K562 (cell line): ENCODE measurements at regions not wholly inside any gene's neighbourhood (a gene's known extent, or its start where the extent isn't known, plus 50 kb on each side); places are given as distances from the start of the nearest gene placed in this dataset.
A peak's percentile ranks its signal among the peaks of the same experiment; 100 is the strongest.

Experiments
- CBFA2T2 ChIP-seq: fragments of 450-650 bp; conservative IDR thresholded peaks from 2 replicates; pipeline ENCODE4 v1.6.1; 2017; ENCODE audit warnings: mild to moderate bottlenecking
- DIDO1 ChIP-seq: fragments of 450-650 bp; IDR thresholded peaks from 2 replicates; pipeline ENCODE4 v1.6.1; 2016; ENCODE audit warnings: low read depth, missing biosample characterization, missing genetic modification characterization
- ELF1 ChIP-seq: fragments of 200-800 bp; sonication (Bioruptor generic); IDR thresholded peaks from 2 replicates; pipeline ENCODE4 v1.6.1; 2016; ENCODE audit warnings: missing genetic modification characterization, missing compliant biosample characterization
- EP300 ChIP-seq: IDR thresholded peaks from 2 replicates; pipeline ENCODE4 v1.6.1; 2012; ENCODE audit warnings: low read length, improper control_type of control experiment
- GABPA ChIP-seq: fragments of 200-800 bp; sonication (Bioruptor generic); conservative IDR thresholded peaks from 2 replicates; pipeline ENCODE4 v1.6.1; 2016; ENCODE audit warnings: low read depth, missing genetic modification characterization, missing compliant biosample characterization
- HDAC2 ChIP-seq: fragments of 450-650 bp; IDR thresholded peaks from 2 replicates; pipeline ENCODE4 v1.6.1; 2016; ENCODE audit warnings: mild to moderate bottlenecking
- MAFF ChIP-seq: IDR thresholded peaks from 2 replicates; pipeline ENCODE4 v1.6.1; 2012; ENCODE audit warnings: low read length, improper control_type of control experiment
- MBD2 ChIP-seq: sonication (generic); IDR thresholded peaks from 2 replicates; pipeline ENCODE4 v1.6.1; 2016; ENCODE audit warnings: low read depth, borderline replicate concordance
- NRF1 ChIP-seq, 2 experiments: fragments of 450-650 bp; IDR thresholded peaks in 1 of 2; conservative IDR thresholded peaks in 1 of 2; 2 replicates each; pipeline ENCODE4 v1.6.1; 2014; ENCODE audit warnings: mild to moderate bottlenecking in 2 of 2
- POLR2AphosphoS5 ChIP-seq: IDR thresholded peaks from 2 replicates; pipeline ENCODE4 v1.6.1; 2011; ENCODE audit warnings: mild to moderate bottlenecking, low read depth, low read length, moderate library complexity; ENCODE audit not compliant: control insufficient read depth, insufficient read depth
- PRPF4 ChIP-seq: fragments of 200-400 bp; formaldehyde crosslinking; IDR thresholded peaks from one replicate; pipeline ENCODE4 v1.6.1; 2017; ENCODE audit warnings: low read length, low read depth, mild to moderate bottlenecking; ENCODE audit not compliant: insufficient read depth, poor library complexity, severe bottlenecking
- TBL1XR1 ChIP-seq, 2 experiments: IDR thresholded peaks; 2 replicates each; pipeline ENCODE4 v1.6.1; 2012; ENCODE audit warnings: improper control_type of control experiment in 2 of 2, low read length in 2 of 2, mild to moderate bottlenecking in 1 of 2
- ZNF695 ChIP-seq: fragments of 450-650 bp; formaldehyde crosslinking; IDR thresholded peaks from 2 replicates; pipeline ENCODE4 v1.4.0; 2020; ENCODE audit warnings: mild to moderate bottlenecking, moderate library complexity
- ZNF717 ChIP-seq: fragments of 250-450 bp; sonication (Bioruptor Pico); IDR thresholded peaks from 2 replicates; pipeline ENCODE4 v1.5.0; 2021
- TF ChIP-seq, protein P1 (sequence below): fragments of 200-800 bp; sonication (Bioruptor generic); IDR thresholded peaks from 2 replicates; pipeline ENCODE4 v1.6.1; 2017; ENCODE audit warnings: missing genetic modification characterization, missing compliant biosample characterization
- TF ChIP-seq, protein P2 (sequence below): fragments of 450-650 bp; IDR thresholded peaks from 2 replicates; pipeline ENCODE4 v1.6.1; 2017; ENCODE audit warnings: antibody characterized with exemption, mild to moderate bottlenecking
- TF ChIP-seq, protein P3 (sequence below): sonication (generic); formaldehyde crosslinking; IDR thresholded peaks from 2 replicates; pipeline ENCODE4 v1.9.0; 2022; ENCODE audit warnings: mild to moderate bottlenecking, missing genetic modification reagents
- TF ChIP-seq, protein P4 (sequence below): sonication (generic); formaldehyde crosslinking; IDR thresholded peaks from 2 replicates; pipeline ENCODE4 v1.8.1; 2022; ENCODE audit warnings: missing genetic modification reagents
- TF ChIP-seq, protein P5 (sequence below): IDR thresholded peaks from 2 replicates; pipeline ENCODE4 v1.6.1; 2014; ENCODE audit warnings: antibody characterized with exemption

DNA sequence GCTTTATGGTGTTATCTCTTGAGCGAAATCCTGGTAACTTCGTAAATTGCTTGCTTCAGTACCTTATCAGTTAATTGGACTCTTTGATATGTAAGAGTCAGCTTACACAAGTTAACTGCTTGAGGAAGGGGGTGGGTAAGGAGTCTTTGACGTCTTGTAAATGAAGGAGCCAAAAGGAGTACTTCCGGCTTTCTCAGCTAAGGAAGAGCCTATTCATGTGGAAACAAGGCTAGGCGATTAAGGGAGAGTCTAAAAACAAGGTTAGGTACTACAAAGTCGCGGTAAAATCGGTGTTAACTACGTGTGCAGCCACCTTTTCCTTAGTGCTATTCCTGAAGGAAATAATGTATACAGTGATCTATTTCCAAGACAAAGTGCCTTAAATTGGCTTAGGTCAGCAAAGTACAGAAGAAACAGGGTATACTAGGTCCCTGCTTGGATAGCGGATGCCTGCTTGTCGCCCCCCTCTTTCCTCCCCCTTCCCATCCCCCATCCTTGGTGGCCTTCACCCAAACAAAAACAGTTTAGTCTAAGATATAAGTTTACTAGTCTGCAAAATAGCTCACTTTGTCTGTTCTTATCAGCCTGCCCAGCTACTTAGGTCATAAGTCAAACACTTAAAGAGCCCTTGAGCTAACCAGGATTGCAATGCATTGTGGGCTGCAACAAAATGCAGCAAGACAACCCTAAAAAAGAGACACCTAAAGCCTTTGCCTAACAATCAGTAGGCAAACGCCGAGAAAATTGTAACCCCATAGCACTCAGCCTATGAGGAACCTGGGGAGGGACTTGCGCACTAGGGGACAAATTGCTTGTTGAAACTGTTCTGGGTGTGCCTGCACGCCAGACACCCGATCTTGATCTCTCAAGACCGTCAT, 147.3 kb downstream of the TRIM27 start (continued):
- TF ChIP-seq HDAC2: 0 out of 2 replicates have a peak, but pooled peaks have one; percentile 3
- 0 out of 2 replicates have a peak, but pooled peaks have one; percentile 43 for TF ChIP-seq DIDO1 (tag)
- TF ChIP-seq, protein P1, sequence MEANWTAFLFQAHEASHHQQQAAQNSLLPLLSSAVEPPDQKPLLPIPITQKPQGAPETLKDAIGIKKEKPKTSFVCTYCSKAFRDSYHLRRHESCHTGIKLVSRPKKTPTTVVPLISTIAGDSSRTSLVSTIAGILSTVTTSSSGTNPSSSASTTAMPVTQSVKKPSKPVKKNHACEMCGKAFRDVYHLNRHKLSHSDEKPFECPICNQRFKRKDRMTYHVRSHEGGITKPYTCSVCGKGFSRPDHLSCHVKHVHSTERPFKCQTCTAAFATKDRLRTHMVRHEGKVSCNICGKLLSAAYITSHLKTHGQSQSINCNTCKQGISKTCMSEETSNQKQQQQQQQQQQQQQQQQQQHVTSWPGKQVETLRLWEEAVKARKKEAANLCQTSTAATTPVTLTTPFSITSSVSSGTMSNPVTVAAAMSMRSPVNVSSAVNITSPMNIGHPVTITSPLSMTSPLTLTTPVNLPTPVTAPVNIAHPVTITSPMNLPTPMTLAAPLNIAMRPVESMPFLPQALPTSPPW (CRISPR knock-in tag): peak; percentile 84
- TF ChIP-seq MBD2: 0 out of 2 replicates have a peak, but pooled peaks have one; percentile 42
- TF ChIP-seq PRPF4: no peak
- no peak for TF ChIP-seq ZNF695
- peak; percentile 50; the same call in 1 of the 2 replicates for TF ChIP-seq EP300
- TF ChIP-seq GABPA (tag): peak; percentile 66
- TF ChIP-seq, protein P2, sequence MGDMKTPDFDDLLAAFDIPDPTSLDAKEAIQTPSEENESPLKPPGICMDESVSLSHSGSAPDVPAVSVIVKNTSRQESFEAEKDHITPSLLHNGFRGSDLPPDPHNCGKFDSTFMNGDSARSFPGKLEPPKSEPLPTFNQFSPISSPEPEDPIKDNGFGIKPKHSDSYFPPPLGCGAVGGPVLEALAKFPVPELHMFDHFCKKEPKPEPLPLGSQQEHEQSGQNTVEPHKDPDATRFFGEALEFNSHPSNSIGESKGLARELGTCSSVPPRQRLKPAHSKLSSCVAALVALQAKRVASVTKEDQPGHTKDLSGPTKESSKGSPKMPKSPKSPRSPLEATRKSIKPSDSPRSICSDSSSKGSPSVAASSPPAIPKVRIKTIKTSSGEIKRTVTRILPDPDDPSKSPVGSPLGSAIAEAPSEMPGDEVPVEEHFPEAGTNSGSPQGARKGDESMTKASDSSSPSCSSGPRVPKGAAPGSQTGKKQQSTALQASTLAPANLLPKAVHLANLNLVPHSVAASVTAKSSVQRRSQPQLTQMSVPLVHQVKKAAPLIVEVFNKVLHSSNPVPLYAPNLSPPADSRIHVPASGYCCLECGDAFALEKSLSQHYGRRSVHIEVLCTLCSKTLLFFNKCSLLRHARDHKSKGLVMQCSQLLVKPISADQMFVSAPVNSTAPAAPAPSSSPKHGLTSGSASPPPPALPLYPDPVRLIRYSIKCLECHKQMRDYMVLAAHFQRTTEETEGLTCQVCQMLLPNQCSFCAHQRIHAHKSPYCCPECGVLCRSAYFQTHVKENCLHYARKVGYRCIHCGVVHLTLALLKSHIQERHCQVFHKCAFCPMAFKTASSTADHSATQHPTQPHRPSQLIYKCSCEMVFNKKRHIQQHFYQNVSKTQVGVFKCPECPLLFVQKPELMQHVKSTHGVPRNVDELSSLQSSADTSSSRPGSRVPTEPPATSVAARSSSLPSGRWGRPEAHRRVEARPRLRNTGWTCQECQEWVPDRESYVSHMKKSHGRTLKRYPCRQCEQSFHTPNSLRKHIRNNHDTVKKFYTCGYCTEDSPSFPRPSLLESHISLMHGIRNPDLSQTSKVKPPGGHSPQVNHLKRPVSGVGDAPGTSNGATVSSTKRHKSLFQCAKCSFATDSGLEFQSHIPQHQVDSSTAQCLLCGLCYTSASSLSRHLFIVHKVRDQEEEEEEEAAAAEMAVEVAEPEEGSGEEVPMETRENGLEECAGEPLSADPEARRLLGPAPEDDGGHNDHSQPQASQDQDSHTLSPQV: peak; percentile 63; the same call in 1 of the 2 replicates
- TF ChIP-seq, protein P3, sequence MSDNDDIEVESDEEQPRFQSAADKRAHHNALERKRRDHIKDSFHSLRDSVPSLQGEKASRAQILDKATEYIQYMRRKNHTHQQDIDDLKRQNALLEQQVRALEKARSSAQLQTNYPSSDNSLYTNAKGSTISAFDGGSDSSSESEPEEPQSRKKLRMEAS (CRISPR knock-in tag): no peak
- TF ChIP-seq CBFA2T2: peak; percentile 55
- TF ChIP-seq, protein P4, sequence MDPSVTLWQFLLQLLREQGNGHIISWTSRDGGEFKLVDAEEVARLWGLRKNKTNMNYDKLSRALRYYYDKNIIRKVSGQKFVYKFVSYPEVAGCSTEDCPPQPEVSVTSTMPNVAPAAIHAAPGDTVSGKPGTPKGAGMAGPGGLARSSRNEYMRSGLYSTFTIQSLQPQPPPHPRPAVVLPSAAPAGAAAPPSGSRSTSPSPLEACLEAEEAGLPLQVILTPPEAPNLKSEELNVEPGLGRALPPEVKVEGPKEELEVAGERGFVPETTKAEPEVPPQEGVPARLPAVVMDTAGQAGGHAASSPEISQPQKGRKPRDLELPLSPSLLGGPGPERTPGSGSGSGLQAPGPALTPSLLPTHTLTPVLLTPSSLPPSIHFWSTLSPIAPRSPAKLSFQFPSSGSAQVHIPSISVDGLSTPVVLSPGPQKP (CRISPR knock-in tag): no peak
- TF ChIP-seq NRF1 (conservative IDR thresholded peaks at IDR 0.05 in 1 of 2, IDR thresholded peaks at IDR 0.05 in 1 of 2): peak; percentile 87 to 90
- peak in 1 of 2 experiments; percentile 90; a peak in 2 of 4 replicates for TF ChIP-seq TBL1XR1 (IDR thresholded peaks at IDR 0.05; ENCODE audit: low read length in 2 of 2)
- TF ChIP-seq POLR2AphosphoS5: 0 out of 2 replicates have a peak, but pooled peaks have one; percentile 29
- TF ChIP-seq ELF1 (tag): peak; percentile 77
- TF ChIP-seq ZNF717 (CRISPR knock-in tag): no peak
- TF ChIP-seq MAFF: peak; percentile 77
- TF ChIP-seq, protein P5, sequence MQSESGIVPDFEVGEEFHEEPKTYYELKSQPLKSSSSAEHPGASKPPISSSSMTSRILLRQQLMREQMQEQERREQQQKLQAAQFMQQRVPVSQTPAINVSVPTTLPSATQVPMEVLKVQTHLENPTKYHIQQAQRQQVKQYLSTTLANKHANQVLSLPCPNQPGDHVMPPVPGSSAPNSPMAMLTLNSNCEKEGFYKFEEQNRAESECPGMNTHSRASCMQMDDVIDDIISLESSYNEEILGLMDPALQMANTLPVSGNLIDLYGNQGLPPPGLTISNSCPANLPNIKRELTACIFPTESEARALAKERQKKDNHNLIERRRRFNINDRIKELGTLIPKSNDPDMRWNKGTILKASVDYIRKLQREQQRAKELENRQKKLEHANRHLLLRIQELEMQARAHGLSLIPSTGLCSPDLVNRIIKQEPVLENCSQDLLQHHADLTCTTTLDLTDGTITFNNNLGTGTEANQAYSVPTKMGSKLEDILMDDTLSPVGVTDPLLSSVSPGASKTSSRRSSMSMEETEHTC: no peak
